HG03135 (cell line): ENCODE measurements at regions not wholly inside any gene's neighbourhood (a gene's known extent, or its start where the extent isn't known, plus 50 kb on each side); places are given as distances from the start of the nearest gene placed in this dataset.
"Not testable (repeated sequence)": the region's sequence is repeated elsewhere in the genome, so short reads cannot be mapped to it uniquely, and the experiment has no call there.

Source experiments
- ATAC-seq: cut with Tn5 transposase; IDR thresholded peaks from one replicate; pipeline ENCODE4 v1.9.1; 2021; ENCODE audit warnings: mild to moderate bottlenecking, moderate library complexity; ENCODE audit not compliant: unreplicated experiment

DNA sequence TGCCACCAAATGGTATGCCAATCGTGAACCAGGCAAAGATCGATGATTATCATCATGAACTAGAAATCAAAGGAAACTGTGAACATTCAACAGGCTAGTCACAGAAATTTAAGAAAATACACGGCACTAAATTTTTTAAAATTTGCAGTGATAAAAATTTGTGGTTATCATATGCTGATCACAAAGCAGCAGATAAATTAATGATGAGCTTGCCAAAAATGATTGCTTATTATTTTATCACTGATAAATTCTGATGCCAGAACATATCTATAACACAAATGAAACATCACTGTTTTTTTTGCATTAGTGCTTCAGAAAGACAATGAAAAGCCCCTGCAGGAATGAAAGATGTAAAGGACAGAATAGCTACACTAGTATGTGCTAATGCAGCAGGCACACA is 1413.2 kb upstream of the MAP3K7 start:
- ATAC-seq, result no peak

DNA sequence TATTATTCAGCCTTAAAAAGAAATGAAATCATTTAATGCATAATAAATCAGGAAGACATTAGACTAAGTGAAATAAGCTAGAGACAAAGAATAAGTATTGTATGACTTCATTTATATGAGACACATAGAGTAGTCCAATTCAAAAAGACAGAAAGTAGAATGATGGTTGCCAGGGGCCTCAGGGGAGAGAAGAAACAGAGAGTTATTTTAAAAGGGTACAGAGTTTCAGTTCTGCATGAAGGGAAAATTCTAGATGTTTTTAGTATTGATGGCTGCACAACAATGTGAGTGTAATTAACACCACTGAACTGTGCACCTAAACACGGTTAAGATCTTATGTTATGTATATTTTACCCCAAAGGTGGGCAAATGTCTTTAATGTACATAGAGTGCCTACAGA is 1407.9 kb upstream of the MAP3K7 start:
- no peak for ATAC-seq

DNA sequence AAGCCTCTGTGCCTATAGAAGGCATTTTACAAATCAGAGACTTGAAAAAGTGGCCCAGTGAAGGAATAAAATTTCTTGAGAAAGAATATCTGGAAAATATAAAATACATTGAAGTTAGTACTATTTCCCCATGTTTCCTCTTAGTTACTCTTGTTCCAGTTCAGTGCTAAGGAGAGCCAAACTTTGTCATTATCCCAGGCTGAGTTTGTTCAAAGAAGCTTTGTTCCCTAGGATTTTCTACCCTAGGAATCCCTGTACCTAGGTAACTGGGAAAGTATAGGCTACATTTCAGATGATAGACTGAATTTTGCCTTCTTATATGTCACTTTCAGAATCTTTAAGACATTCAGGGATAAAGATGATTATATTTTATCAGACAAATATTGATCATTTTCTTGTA is 1395.7 kb upstream of the MAP3K7 start:
- no peak for ATAC-seq

DNA sequence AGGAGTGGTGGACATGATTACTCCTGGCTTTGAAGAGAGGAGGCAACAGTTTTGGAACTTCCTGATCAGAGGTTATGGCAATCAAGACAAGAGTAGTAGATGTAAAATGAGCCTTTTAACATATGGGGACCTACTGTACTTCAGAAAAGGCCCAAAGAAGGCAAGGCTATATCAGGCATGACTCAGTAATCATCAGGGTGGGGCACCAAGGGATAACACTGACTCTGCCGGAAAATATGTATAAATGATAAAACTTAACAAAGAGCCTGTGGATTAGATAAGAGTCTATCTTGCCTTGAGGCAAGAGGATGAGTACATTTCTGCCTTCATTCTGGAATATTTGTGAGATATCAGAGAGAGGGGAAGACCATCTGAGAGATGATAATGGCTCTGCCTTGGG is 1389.9 kb upstream of the MAP3K7 start:
- ATAC-seq, result no peak

DNA sequence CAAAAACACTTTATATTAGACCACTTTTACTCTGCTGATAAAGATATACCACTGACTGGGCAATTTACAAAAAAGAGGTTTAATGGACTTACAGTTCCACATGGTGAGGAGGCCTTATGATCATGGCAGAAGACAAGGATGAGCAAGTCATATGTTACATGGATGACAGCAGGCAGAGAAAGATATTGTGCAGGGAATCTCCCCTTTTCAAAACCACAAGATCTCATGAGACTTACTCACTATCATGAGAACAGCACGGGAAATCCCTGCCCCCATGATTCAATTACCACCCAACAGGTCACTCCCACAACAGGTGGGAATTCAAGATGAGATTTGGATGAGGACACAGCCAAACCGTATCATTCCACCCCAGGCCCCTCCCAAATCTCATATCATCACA is 1383.8 kb upstream of the MAP3K7 start:
- no peak for ATAC-seq

DNA sequence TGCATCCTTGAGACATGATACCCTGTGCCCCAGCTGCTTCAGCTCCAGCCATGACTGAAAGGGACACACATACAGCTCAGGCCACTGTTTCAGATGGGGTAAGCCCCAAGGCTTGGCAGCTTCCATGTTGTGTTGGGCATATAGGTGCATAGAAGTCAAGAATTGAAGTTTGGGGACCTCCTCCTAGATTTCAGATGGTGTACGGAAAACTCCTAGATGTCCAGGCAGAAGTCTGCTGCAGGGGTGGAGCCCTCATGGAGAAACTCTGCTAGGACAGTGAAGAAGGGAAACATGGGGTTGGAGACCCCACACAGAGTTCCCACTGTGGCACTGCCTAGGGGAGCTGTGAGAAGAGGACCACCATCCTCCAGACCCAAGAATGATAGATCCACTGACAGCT is 1379.0 kb upstream of the MAP3K7 start:
- no peak for ATAC-seq

DNA sequence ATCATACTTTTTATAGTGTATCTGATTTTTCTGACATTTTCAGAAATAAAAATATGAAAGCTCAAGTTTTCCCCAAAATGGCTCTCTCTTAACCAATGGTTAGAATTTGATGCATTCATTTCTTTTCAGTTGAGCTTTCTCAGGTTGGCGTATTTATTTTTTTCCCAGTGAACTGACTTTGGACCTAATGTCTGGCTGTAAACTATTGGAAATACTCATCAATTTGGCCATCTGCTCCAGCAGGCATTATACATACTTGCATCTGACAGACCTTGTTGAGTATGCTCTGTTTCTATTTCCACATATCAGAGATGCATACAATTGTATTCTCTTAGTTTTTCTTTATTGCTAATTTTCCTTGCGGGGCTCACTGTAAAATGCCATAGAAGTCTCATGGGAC is 1374.8 kb upstream of the MAP3K7 start:
- ATAC-seq, result no peak

DNA sequence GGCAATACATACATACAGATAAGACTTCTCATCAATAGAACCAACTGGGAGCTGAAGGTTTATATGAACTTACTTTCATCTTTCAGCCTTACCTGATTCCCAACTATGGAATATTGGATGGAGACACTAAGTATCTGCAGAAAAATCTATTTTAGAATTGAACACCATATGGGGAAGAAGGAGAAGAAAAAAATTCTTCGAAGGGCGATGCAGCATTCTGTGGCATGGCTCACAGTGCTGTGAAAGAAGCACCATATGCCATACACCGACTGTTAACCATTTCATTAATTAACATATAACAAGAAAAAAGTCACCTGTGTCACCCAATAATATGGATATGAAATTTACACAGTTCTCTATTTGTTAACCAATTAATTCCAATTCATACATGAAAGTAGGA is 1374.4 kb upstream of the MAP3K7 start:
- ATAC-seq, result no peak

DNA sequence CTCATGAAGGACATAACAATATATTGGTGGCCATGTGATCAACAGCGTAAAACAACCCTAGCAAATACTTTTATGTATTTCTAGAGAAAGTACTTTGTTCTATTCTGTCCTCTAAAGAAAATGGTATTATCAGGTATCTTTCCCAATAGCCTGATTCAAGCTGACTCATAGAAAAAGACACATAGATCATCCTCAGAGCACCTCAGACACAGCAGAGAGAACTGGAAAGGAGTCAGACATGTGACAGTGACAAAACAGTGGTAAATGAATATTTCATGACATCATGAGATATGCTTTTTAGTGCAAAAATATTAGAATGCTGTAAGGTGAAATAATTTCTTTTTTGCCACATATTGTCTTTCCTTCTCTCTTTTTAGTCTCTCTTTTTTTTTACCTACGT is 1355.0 kb upstream of the MAP3K7 start:
- no peak for ATAC-seq

DNA sequence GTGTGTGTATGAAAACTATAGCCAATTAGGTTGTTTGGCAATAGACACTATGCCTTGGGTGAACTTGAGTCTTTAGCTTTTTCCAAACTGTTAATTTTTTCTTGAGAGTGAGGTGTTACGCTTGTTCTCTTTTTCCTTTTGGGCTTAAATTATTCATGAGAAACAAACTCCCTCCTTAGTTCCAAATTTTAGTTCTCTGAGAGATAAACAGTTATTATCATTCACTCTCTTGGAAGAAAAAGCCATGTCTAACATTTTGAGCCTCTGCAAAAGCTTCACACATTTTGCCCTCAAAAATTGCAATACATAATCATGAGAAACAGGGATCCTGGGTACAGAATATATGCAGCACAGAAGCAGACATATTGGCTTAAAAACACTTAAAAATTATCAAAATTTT is 1353.9 kb upstream of the MAP3K7 start:
- ATAC-seq, result no peak

DNA sequence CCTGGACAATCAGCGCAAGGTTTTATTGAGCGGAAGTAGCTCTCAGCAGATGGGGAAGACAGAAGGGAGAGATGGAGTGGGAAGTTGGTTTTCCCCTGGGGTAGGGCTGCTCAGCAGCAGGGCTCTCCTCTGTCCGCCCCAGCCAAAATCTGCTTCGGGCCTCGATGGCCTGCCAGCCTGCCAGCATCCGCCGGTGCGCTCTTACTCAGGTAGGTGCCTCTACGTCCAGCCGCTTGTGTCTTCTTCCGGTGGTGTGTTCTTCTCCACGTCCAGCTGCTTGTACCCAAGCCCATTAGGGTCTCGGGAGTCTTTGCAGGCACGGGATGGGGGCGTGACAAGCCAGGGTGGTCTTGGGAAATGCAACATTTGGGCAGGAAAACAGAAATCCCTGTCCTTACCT is 1340.0 kb upstream of the MAP3K7 start:
- ATAC-seq, result no peak

DNA sequence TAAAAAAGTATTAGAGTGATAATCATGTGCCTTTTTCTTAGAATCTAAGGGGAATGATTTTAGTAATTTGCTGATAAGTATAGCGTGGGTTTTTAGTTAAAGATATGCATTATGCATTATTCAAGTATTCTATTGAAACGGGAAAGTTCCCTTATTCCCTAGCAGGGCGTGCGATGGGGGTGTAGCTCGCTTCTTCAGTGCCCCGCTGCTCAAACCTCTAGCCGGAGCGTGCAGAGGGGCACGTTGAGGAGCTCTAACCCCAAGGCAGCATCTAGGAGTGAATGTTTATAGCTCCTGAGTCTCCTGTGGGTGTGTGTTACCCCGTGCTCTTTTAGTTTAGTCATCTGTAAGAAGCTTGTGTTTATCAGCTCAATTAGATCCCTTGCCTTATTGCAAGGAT is 1339.5 kb upstream of the MAP3K7 start:
- no peak for ATAC-seq

DNA sequence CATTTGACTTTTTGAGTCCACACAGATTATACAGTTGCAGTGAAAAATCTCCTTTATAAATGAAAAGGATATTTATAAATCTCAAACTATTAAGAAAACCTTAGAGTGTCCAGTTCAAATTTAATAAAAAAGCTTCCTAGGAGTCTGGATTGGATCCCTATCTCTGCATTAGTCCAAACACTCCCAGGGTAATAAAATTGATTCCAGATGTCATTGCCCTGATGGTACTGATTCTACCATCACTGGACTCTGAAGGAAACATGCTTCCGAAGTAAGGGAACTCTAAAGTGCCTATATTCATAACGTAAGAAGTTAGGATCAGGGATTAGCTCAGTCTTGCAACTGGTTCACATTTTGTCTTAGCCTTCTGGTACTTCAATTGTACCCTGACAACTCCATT is 1325.1 kb upstream of the MAP3K7 start:
- ATAC-seq, result no peak

DNA sequence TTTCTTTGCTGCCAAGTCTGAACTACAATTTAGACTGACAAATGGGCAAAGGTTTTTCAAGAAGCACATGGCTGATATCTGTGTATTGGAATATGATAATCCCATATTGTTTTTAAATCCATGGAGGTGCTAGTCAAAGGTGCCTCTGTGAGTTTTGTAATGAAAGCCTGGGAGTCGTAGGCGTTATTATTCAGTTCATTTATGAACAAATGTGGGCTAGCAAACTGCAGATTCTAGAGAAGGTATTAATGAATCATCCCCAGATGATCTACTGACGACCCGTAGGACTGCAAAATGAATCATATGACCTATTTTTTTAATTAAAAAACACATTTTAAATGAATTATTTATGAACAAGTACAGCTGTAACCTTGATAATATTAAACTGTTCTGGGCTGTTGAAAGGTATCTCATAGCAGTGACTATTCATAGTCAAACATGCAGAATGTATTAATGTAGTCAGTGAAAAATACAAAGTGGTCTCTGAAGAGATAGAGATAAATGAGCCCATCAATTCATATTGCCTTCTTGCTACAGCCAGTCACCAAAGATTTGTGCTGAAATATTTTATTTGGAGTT is 1317.8 kb upstream of the MAP3K7 start:
- ATAC-seq, result no peak

DNA sequence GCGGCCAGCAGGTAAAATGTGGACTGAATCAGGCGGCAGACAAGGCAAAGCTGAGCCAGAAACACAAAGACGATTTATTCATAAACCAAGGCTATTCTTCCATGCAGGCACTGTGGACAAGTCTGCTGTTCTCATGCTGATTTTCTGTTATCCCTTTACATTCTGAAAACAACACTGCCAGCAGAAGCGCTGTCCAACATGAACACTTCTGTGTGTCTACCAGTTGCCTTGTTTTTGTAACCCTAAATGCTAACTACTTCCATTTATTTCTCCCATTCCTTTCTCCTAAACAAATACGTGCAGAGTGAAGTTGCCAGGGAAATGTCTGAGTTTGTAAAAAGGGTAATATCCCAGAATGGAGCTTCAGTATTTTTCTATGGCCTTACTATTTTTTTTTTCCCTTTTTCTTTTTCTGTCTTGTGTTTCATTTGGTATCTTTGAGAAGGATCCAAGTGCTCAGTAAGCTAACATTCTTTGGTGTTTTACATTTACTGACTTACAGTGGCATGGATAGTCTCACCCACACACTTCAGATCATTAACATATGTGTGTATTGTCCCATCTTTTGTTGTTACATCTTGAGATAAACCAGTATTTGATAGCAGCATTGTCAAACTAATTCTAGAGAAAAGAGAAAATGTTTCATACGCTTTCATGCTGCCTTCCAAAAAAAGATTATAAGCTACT is 1308.9 kb upstream of the MAP3K7 start:
- ATAC-seq, result no peak

DNA sequence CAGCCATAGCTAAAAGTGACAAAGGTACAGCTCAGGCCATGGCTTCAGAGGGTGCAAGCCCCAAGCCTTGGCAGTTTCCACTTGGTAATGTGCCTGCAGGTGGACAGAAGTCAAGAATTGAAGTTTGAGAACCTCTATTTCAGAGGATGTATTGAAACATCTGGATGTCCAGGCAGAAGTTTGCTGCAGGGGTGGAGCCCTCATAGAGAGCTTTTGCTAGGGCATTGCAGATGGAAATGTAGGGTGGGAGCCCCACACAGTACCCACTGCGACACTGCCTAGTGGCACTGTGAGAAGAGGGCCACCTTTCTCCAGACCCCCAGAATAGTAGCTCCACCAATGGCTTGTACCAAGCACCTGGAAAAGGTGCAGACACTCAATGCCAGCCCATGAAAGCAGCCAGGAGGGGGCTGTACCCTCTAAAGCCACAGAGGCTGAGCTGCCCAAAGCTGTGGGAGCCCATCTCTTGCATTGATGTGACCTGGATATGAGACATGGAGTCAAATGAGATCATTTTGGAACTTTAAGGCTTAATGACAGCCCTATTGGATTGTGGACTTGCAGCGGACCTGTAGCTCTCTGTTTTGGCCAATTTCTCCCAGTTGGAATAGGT is 1299.4 kb upstream of the MAP3K7 start:
- ATAC-seq, result no peak

DNA sequence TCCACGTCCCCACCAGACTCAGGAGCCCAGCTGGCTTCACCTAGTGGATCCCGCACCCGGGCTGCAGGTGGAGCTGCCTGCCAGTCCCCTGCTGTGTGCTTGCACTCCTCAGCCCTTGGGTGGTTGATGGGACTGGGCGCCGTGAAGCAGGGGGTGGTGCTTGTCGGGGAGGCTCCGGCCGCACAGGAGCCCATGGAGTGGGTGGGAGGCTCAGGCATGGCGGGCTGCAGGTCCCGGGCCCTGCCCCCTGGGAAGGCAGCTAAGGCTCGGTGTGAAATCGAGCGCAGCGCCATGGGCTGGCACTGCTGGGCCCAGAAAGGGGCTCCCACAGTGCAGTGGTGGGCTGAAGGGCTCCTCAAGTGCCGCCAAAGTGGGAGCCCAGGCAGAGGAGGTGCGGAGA is 1294.9 kb upstream of the MAP3K7 start:
- not testable (repeated sequence) for ATAC-seq

DNA sequence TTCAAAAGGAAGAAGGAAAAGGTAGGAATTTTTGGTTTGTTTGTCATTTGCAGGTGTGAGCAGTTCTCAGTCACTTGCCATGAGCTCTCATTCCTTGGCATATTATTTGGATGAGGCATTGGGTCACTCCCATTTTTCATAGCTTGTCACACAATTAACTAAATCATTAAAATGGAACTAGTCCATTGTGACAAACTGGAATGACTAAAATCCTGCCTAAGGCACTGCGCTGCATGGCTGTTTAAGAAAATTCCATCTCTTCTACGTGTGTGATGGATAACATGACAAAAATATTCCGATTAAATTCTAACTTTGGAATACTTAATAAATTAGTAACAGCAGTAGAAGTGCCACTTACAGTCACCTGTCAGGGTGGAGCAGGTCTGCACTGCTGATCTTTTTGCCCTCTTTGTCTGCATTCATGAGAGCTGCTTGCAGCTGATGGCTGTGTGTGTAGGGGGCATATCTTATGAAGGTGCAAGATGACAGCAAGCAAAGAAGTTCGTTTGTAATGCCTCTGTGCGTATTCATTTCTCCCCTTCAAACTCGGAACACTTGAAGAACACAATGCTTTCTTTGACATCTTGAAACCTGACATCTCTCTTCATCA is 1292.6 kb upstream of the MAP3K7 start:
- no peak for ATAC-seq

DNA sequence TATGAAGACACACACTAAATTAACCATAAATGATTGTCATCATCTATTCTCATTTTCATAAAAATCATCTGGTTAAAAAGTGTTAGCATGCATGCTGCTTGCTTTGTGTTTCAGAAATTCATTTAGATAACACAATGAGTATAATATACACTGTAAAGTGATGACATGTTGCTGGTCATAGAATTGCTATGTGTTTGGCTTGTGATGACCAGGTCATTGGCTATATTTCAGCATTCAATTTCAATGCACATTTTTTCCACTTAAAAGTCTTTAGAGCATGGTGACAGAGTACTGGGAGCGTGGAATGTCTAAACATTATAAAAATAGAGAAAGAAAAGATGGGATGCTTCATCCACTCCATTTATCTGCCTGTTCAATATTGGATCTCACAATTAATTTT is 1291.1 kb upstream of the MAP3K7 start:
- ATAC-seq, result no peak

DNA sequence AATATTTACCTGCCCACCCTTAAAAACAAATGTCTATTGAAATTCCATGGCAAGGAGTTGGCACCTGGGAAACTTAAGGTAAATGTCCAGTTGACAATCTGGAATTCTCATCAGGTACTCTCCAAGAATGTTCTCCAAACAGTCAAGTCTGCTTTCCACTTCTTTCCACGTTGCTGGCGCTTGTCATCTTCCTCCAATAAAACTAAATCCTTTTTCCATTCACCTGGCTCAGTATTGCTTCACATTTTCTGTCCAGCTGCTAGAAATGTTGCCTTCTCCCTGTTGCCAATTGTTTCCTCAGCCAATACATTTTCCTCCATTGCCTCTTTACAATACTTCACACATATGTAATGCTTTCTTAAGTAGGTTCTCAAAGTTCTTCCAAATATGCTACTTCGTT is 1288.1 kb upstream of the MAP3K7 start:
- no peak for ATAC-seq

DNA sequence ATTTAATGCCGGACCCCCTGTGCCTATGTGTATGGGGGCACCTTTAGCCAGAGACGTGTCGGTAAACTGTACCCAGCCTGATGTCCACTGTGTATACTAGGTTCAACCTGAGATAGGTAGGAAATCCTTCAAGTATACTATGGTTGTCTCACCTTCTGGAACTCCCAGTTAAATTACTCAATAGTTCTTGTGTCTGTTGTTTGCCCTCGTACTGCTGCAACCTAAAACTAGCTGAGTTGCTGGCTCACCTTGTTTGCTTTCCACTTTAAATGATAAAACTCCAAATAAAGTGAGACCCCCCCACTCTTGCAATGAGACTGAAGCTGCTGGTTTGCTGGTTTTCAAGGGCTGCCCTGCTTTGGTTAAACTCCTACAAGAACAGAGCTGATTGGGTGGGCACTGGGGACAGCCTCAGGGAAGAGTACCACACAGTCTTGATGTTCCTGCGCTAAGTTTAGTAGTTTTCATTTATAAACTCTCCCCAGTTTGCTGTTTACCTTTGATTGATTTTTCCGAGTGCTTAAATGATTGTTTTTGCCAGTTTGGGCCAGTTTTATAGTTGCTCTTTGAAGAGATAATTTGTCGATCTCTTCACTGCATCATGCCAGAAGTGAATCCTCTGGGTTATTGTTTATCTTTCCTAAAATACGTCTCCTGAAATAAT is 1281.8 kb upstream of the MAP3K7 start:
- no peak for ATAC-seq

DNA sequence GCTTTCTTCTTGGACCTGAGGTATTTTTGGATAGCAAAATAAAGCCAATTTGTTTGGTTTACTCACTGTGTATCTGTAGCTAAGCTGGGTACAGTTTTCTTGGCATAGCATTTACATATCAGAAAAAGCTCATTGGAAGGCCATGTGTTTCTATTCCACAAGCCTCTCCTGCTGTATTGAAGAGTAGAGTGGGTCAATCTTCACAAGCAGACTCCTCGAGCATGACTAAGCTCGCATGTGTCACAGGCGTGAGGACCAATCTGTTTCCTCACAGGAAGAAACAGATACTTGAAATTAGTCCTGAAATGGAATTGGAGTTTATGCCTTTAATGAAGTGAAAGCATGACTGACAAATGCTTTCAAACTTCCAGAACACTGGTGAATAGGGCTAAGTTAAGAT is 1279.0 kb upstream of the MAP3K7 start:
- no peak for ATAC-seq
